H1 (cell line): ENCODE measurements at regions not wholly inside any gene's neighbourhood (a gene's known extent, or its start where the extent isn't known, plus 50 kb on each side); places are given as distances from the start of the nearest gene placed in this dataset.

Source experiments
- CTCF ChIA-PET: fragments of 300-600 bp; sonication (Branson Sonifier 250); formaldehyde crosslinking; loops from one replicate; lab custom pipeline; 2021; ENCODE audit not compliant: partially characterized antibody; lab: Charles Lee
- POLR2A ChIA-PET: fragments of 300-600 bp; sonication (Branson Sonifier 250); formaldehyde crosslinking; loops from one replicate; lab custom pipeline; 2021; ENCODE audit warnings: inconsistent platforms; ENCODE audit not compliant: partially characterized antibody; lab: Charles Lee
- DNase-seq, 2 experiments: peaks; one replicate each; pipeline versions ENCODE4 v3.0.0 to v3.0.0-alpha.2; 2010 to 2022; ENCODE audit warnings: low spot score in 2 of 2, low read depth in 1 of 2, mixed read lengths in 1 of 2
- FAIRE-seq: peaks from 2 replicates; lab custom pipeline; 2011; peaks lifted over from hg19 to GRCh38; lab: Jason Lieb, UNC
- H2AFZ ChIP-seq: 2 replicates; pipeline ENCODE4 v1.8.1; 2012; ENCODE audit warnings: low read length, inconsistent platforms
- H2AK5ac ChIP-seq: 2 replicates; pipeline ENCODE4 v1.6.1; 2013; ENCODE audit warnings: low read depth, low read length
- H2BK120ac ChIP-seq: replicated peaks from 2 replicates; pipeline ENCODE3; 2013; ENCODE audit warnings: low read depth, low read length, inconsistent platforms
- H2BK12ac ChIP-seq: 2 replicates; pipeline ENCODE4 v1.6.1; 2013; ENCODE audit warnings: low read depth, low read length
- H2BK15ac ChIP-seq: 2 replicates; pipeline ENCODE4 v1.6.1; 2013; ENCODE audit warnings: low read length
- H2BK20ac ChIP-seq: 2 replicates; pipeline ENCODE4 v1.6.1; 2013; ENCODE audit warnings: low read length
- H2BK5ac ChIP-seq: 2 replicates; pipeline ENCODE4 v1.6.1; 2013; ENCODE audit warnings: low read depth, low read length
- H3K14ac ChIP-seq: 2 replicates; pipeline ENCODE4 v1.6.1; 2013; ENCODE audit warnings: inconsistent platforms; ENCODE audit not compliant: insufficient read length
- H3K18ac ChIP-seq: 2 replicates; pipeline ENCODE4 v1.6.1; 2013; ENCODE audit warnings: low read length; ENCODE audit errors: extremely low read depth
- H3K23ac ChIP-seq: 2 replicates; pipeline ENCODE4 v1.6.1; 2013; ENCODE audit warnings: inconsistent platforms; ENCODE audit not compliant: insufficient read length
- H3K23me2 ChIP-seq: 2 replicates; pipeline ENCODE4 v1.6.1; 2013; ENCODE audit warnings: low read depth, low read length
- H3K27ac ChIP-seq: 2 replicates; pipeline ENCODE4 v1.6.1; 2011; ENCODE audit warnings: low read depth, low read length, inconsistent platforms
- H3K27me3 ChIP-seq, 4 experiments: replicated peaks in 1 of 4; 1 replicate in 1 of 4; 2 replicates in 3 of 4; pipeline versions ENCODE4 v1.6.1 to v1.8.1; 2011 to 2013; ENCODE audit warnings: low read length in 3 of 4, mild to moderate bottlenecking in 3 of 4, inconsistent platforms in 2 of 4, mixed read lengths in 2 of 4, moderate library complexity in 1 of 4; ENCODE audit not compliant: control insufficient read depth in 3 of 4, insufficient read depth in 3 of 4; ENCODE audit errors: extremely low read depth in 1 of 4
- H3K36me3 ChIP-seq, 4 experiments: 2 replicates each; pipeline versions ENCODE4 v1.6.1 to v1.8.1; 2011 to 2013; ENCODE audit warnings: mild to moderate bottlenecking in 4 of 4, low read length in 3 of 4, moderate library complexity in 2 of 4, control low read depth in 1 of 4, inconsistent platforms in 1 of 4; ENCODE audit not compliant: insufficient read depth in 4 of 4, control insufficient read depth in 2 of 4
- H3K4ac ChIP-seq: replicated peaks from 2 replicates; pipeline ENCODE3; 2013; ENCODE audit warnings: low read length, low read depth, mixed read lengths, inconsistent platforms; ENCODE audit not compliant: insufficient read length
- H3K4me1 ChIP-seq, 4 experiments: replicated peaks in 1 of 4; 1 replicate in 1 of 4; 2 replicates in 3 of 4; pipeline versions ENCODE4 v1.6.1 to v1.8.1; 2011 to 2013; ENCODE audit warnings: low read length in 3 of 4, inconsistent platforms in 2 of 4, mixed read lengths in 1 of 4; ENCODE audit not compliant: insufficient read depth in 4 of 4, control insufficient read depth in 3 of 4
- H3K4me2 ChIP-seq, 2 experiments: 2 replicates each; pipeline versions ENCODE4 v1.6.1 to v1.8.1; 2011 to 2013; ENCODE audit warnings: low read depth in 2 of 2, low read length in 2 of 2, control low read depth in 1 of 2, inconsistent platforms in 1 of 2, mild to moderate bottlenecking in 1 of 2; ENCODE audit not compliant: insufficient read depth in 1 of 2
- H3K4me3 ChIP-seq, 4 experiments: fragments of 200-600, 300-600 bp in 1 of 4; sonication (generic), shearing (Covaris generic), sonication (Bioruptor Twin) in 1 of 4; 2 replicates each; pipeline versions ENCODE4 v1.5.1 to v1.8.1; 2011 to 2016; ENCODE audit warnings: low read length in 4 of 4, low read depth in 3 of 4, control low read depth in 2 of 4, inconsistent platforms in 2 of 4, mild to moderate bottlenecking in 2 of 4, mixed read lengths in 1 of 4, moderate library complexity in 1 of 4; ENCODE audit not compliant: insufficient read depth in 2 of 4; ENCODE audit errors: extremely low read depth in 1 of 4
- H3K56ac ChIP-seq: replicated peaks from 2 replicates; pipeline ENCODE3; 2013; ENCODE audit warnings: low read depth, mild to moderate bottlenecking, mixed read lengths, low read length, inconsistent platforms; ENCODE audit not compliant: insufficient read length
- H3K79me1 ChIP-seq: 2 replicates; pipeline ENCODE4 v1.6.1; 2013; ENCODE audit warnings: low read depth, low read length, control low read depth
- H3K79me2 ChIP-seq, 2 experiments: 2 replicates each; pipeline versions ENCODE4 v1.6.1 to v1.8.1; 2012 to 2013; ENCODE audit warnings: low read length in 2 of 2, mild to moderate bottlenecking in 2 of 2, inconsistent platforms in 1 of 2; ENCODE audit not compliant: insufficient read depth in 2 of 2, control insufficient read depth in 1 of 2
- H3K9ac ChIP-seq, 4 experiments: replicated peaks in 1 of 4; 1 replicate in 1 of 4; 2 replicates in 3 of 4; pipeline versions ENCODE4 v1.6.1 to v1.8.1; 2011 to 2013; ENCODE audit warnings: low read depth in 3 of 4, low read length in 3 of 4, control low read depth in 2 of 4, mild to moderate bottlenecking in 2 of 4, moderate library complexity in 2 of 4, inconsistent platforms in 1 of 4; ENCODE audit errors: extremely low read depth in 1 of 4
- H3K9me3 ChIP-seq, 2 experiments: 2 replicates each; pipeline versions ENCODE4 v1.6.1 to v1.8.1; 2012 to 2013; ENCODE audit warnings: mild to moderate bottlenecking in 2 of 2, moderate library complexity in 2 of 2, control low read depth in 1 of 2, inconsistent platforms in 1 of 2, low read depth in 1 of 2, low read length in 1 of 2, mixed read lengths in 1 of 2; ENCODE audit not compliant: insufficient read depth in 2 of 2
- H4K20me1 ChIP-seq, 2 experiments: replicated peaks in 1 of 2; 2 replicates each; pipeline versions ENCODE3 to v1.8.1; 2011 to 2013; ENCODE audit warnings: inconsistent platforms in 2 of 2, low read length in 2 of 2, mild to moderate bottlenecking in 1 of 2; ENCODE audit not compliant: insufficient read depth in 2 of 2, control insufficient read depth in 1 of 2
- H4K5ac ChIP-seq: 2 replicates; pipeline ENCODE4 v1.6.1; 2013; ENCODE audit warnings: low read length, low read depth, mixed read lengths, inconsistent platforms; ENCODE audit not compliant: insufficient read length
- H4K8ac ChIP-seq: 2 replicates; pipeline ENCODE4 v1.8.0; 2013; ENCODE audit warnings: mild to moderate bottlenecking, moderate library complexity, low read length, inconsistent platforms; ENCODE audit not compliant: insufficient read depth; ENCODE audit errors: extremely low read depth
- H4K91ac ChIP-seq: replicated peaks from 2 replicates; pipeline ENCODE3; 2013; ENCODE audit warnings: low read length, mixed read lengths, inconsistent platforms; ENCODE audit not compliant: insufficient read length
- BCL11A ChIP-seq, 2 experiments: IDR thresholded peaks; one replicate each; pipeline ENCODE4 v1.6.1; 2011; ENCODE audit warnings: low read depth in 2 of 2, low read length in 2 of 2, mild to moderate bottlenecking in 2 of 2
- BRCA1 ChIP-seq: IDR thresholded peaks from 2 replicates; pipeline ENCODE4 v1.6.1; 2012; ENCODE audit warnings: low read depth, low read length, improper control_type of control experiment
- CEBPB ChIP-seq: IDR thresholded peaks from 2 replicates; pipeline ENCODE4 v1.6.1; 2012; ENCODE audit warnings: low read depth, low read length
- CHD2 ChIP-seq: IDR thresholded peaks from 2 replicates; pipeline ENCODE4 v1.6.1; 2012; ENCODE audit warnings: low read length, improper control_type of control experiment
- EGR1 ChIP-seq: IDR thresholded peaks from 2 replicates; pipeline ENCODE4 v1.6.1; 2011; ENCODE audit warnings: low read depth, low read length, borderline replicate concordance
- KDM4A ChIP-seq: IDR thresholded peaks from one replicate; pipeline ENCODE4 v1.7.1; 2012; ENCODE audit warnings: low read depth, mild to moderate bottlenecking, moderate library complexity, low read length, inconsistent platforms; ENCODE audit not compliant: severe bottlenecking
- POLR2AphosphoS5 ChIP-seq: IDR thresholded peaks from 2 replicates; pipeline ENCODE4 v1.6.1; 2011; ENCODE audit warnings: low read depth, low read length
- RAD21 ChIP-seq, 2 experiments: IDR thresholded peaks in 1 of 2; conservative IDR thresholded peaks in 1 of 2; 2 replicates each; pipeline ENCODE4 v1.6.1; 2011; ENCODE audit warnings: low read depth in 2 of 2, low read length in 2 of 2, improper control_type of control experiment in 1 of 2, inconsistent platforms in 1 of 2, mild to moderate bottlenecking in 1 of 2, moderate library complexity in 1 of 2
- RFX5 ChIP-seq: IDR thresholded peaks from 2 replicates; pipeline ENCODE4 v1.6.1; 2011; ENCODE audit warnings: low read depth, low read length, improper control_type of control experiment, borderline replicate concordance
- RXRA ChIP-seq: IDR thresholded peaks from 2 replicates; pipeline ENCODE4 v1.6.1; 2011; ENCODE audit warnings: low read depth, mild to moderate bottlenecking, low read length, moderate library complexity; ENCODE audit not compliant: insufficient read depth
- SIN3A ChIP-seq, 2 experiments: IDR thresholded peaks in 1 of 2; conservative IDR thresholded peaks in 1 of 2; 2 replicates each; pipeline ENCODE4 v1.6.1; 2011 to 2012; ENCODE audit warnings: low read length in 2 of 2, improper control_type of control experiment in 1 of 2, low read depth in 1 of 2, mild to moderate bottlenecking in 1 of 2
- SIRT6 ChIP-seq: IDR thresholded peaks from one replicate; pipeline ENCODE4 v1.7.1; 2012; ENCODE audit warnings: low read length, inconsistent platforms
- SP2 ChIP-seq: IDR thresholded peaks from 2 replicates; pipeline ENCODE4 v1.6.1; 2012; ENCODE audit warnings: mild to moderate bottlenecking, low read length, inconsistent platforms
- SUZ12 ChIP-seq: fragments of 200-600 bp; sonication (generic); IDR thresholded peaks from 2 replicates; pipeline ENCODE4 v1.6.1; 2012; ENCODE audit warnings: mild to moderate bottlenecking, inconsistent platforms, low read length, moderate library complexity, mixed read lengths
- TAF1 ChIP-seq: IDR thresholded peaks from 2 replicates; pipeline ENCODE4 v1.6.1; 2011; ENCODE audit warnings: mild to moderate bottlenecking, low read depth, low read length
- TCF12 ChIP-seq: IDR thresholded peaks from 2 replicates; pipeline ENCODE4 v1.6.1; 2011; ENCODE audit warnings: low read depth, mild to moderate bottlenecking, low read length
- YY1 ChIP-seq: IDR thresholded peaks from 2 replicates; pipeline ENCODE4 v1.6.1; 2011; ENCODE audit warnings: low read depth, mild to moderate bottlenecking, low read length

- H2BK20ac ChIP-seq: no peak overlapping the region
- H3K4me2 ChIP-seq: no peak overlapping the region
- H2BK120ac ChIP-seq: no peak overlapping the region
- H3K23ac ChIP-seq: no peak overlapping the region
- H2BK5ac ChIP-seq: no peak overlapping the region
- no peak overlapping the region for H3K9ac ChIP-seq
- no peaks in the 10 kb centered on the region for H4K20me1 ChIP-seq
- H3K4me3 ChIP-seq: no peak overlapping the region
- 0 out of 2 replicates have a peak overlapping the region, but pooled peaks have one; percentile 3 for H2AFZ ChIP-seq
- no peak overlapping the region for H4K91ac ChIP-seq
- no peak overlapping the region for H3K18ac ChIP-seq
- H2AK5ac ChIP-seq: no peak overlapping the region
- H3K27me3 ChIP-seq: no peaks in the 10 kb centered on the region
- no peak overlapping the region for H4K5ac ChIP-seq
- CTCF ChIA-PET: no interaction called here
- H3K23me2 ChIP-seq: no peaks in the 10 kb centered on the region
- no peak overlapping the region for H4K8ac ChIP-seq
- no peak overlapping the region for H3K4ac ChIP-seq
- no peak overlapping the region for H3K14ac ChIP-seq
- H3K4me1 ChIP-seq: peaks cover 0 to 10% (median 9%) of the 10 kb centered on the region in 4 experiments; a peak in 4 of 7 replicates
- no peaks in the 10 kb centered on the region for H3K9me3 ChIP-seq
- FAIRE-seq (no peak), DNase-seq (no peak)
- POLR2A ChIA-PET: interaction anchor here (1.2 to 2.3 kb wide), 2 partner anchors 8 to 11 kb away, joined by 3 to 6 read pairs; no protein-coding TSS in a partner anchor
- H3K56ac ChIP-seq: no peak overlapping the region
- H2BK15ac ChIP-seq: no peak overlapping the region
- H3K36me3 ChIP-seq: no peaks in the 10 kb centered on the region
- no peak overlapping the region for H2BK12ac ChIP-seq
- H3K27ac ChIP-seq: no peak overlapping the region
- no peaks in the 10 kb centered on the region for H3K79me1 ChIP-seq
- no peaks in the 10 kb centered on the region for H3K79me2 ChIP-seq
- TF ChIP-seq SIRT6 (no peak), POLR2AphosphoS5 (no peak), TAF1 (no peak), SIN3A (conservative IDR thresholded peaks at IDR 0.05 in 1 of 2, IDR thresholded peaks at IDR 0.05 in 1 of 2; ENCODE audit: low read depth in 1 of 2, low read length in 2 of 2) (no peak), TCF12 (no peak), BRCA1 (no peak), CEBPB (no peak), CHD2 (no peak), SP2 (no peak), RFX5 (no peak), EGR1 (no peak), KDM4A (no peak), SUZ12 (no peak), BCL11A (IDR thresholded peaks at IDR 0.05; ENCODE audit: low read depth in 2 of 2, low read length in 2 of 2) (no peak), RXRA (no peak), YY1 (no peak), RAD21 (IDR thresholded peaks at IDR 0.05 in 1 of 2, conservative IDR thresholded peaks at IDR 0.05 in 1 of 2; ENCODE audit: low read depth in 2 of 2, low read length in 2 of 2) (no peak)
Measured at GRCh38 chrX:45435481-45435880, 234.8 kb upstream of the DIPK2B start.
